GM23338 (cell line): ENCODE measurements at regions not wholly inside any gene's neighbourhood (a gene's known extent, or its start where the extent isn't known, plus 50 kb on each side); places are given as distances from the start of the nearest gene placed in this dataset.

Source experiments
- ATAC-seq: fragments of 200-7000 bp; cut with Tn5 transposase; 3 replicates; pipeline ENCODE4 v1.9.1; 2020
- DNase-seq: peaks from one replicate; pipeline ENCODE4 v3.0.0-alpha.2; 2015; ENCODE audit warnings: low spot score
- H2AFZ ChIP-seq: fragments of 200-600 bp; sonication (generic); 2 replicates; pipeline ENCODE4 v1.8.0; 2016; ENCODE audit warnings: antibody characterized with exemption, mild to moderate bottlenecking, moderate library complexity
- H3F3A ChIP-seq: fragments of 200-600 bp; sonication (generic); replicated peaks from 2 replicates; pipeline ENCODE4 v1.8.0; 2017; ENCODE audit warnings: antibody characterized with exemption, mixed run types, low read depth
- H3K27ac ChIP-seq: fragments of 200-600 bp; sonication (generic); 2 replicates; pipeline ENCODE4 v1.6.1; 2016; ENCODE audit warnings: low read depth
- H3K27me3 ChIP-seq: fragments of 200-600 bp; sonication (generic); 2 replicates; pipeline ENCODE4 v1.8.0; 2016; ENCODE audit warnings: mild to moderate bottlenecking, mixed run types, moderate library complexity; ENCODE audit not compliant: insufficient read depth
- H3K36me3 ChIP-seq: fragments of 200-600 bp; sonication (generic); 2 replicates; pipeline ENCODE4 v1.8.0; 2016; ENCODE audit warnings: mild to moderate bottlenecking; ENCODE audit not compliant: insufficient read depth
- H3K4me1 ChIP-seq: fragments of 200-600 bp; sonication (generic); 2 replicates; pipeline ENCODE4 v1.8.0; 2016; ENCODE audit warnings: mild to moderate bottlenecking, moderate library complexity; ENCODE audit not compliant: insufficient read depth
- H3K4me2 ChIP-seq: fragments of 200-600 bp; sonication (generic); 2 replicates; pipeline ENCODE4 v1.7.1; 2017; ENCODE audit warnings: mixed run types
- H3K4me3 ChIP-seq: fragments of 200-600 bp; sonication (generic); 2 replicates; pipeline ENCODE4 v1.6.1; 2016; ENCODE audit warnings: mixed run types
- H3K79me2 ChIP-seq: fragments of 200-600 bp; sonication (generic); replicated peaks from 2 replicates; pipeline ENCODE4 v1.8.0; 2017; ENCODE audit warnings: mild to moderate bottlenecking; ENCODE audit not compliant: insufficient read depth
- H3K9me2 ChIP-seq: fragments of 200-600 bp; sonication (generic); 2 replicates; pipeline ENCODE4 v1.8.0; 2017; ENCODE audit not compliant: insufficient read depth
- H4K20me1 ChIP-seq: fragments of 200-600 bp; sonication (generic); replicated peaks from 2 replicates; pipeline ENCODE4 v1.8.0; 2017; ENCODE audit warnings: mild to moderate bottlenecking; ENCODE audit not compliant: insufficient read depth
- H3K27ac Mint-ChIP-seq: 2 replicates; pipeline ENCODE4 v1.8.0; 2020; ENCODE audit warnings: inconsistent platforms, mild to moderate bottlenecking, moderate library complexity, mixed read lengths
- H3K27me3 Mint-ChIP-seq: 3 replicates; pipeline ENCODE4 v1.8.0; 2022; ENCODE audit warnings: low read depth, mild to moderate bottlenecking, moderate library complexity, mixed read lengths, inconsistent platforms; ENCODE audit not compliant: insufficient read depth, poor library complexity
- H3K36me3 Mint-ChIP-seq: 3 replicates; pipeline ENCODE4 v1.8.0; 2021; ENCODE audit warnings: low read depth, mild to moderate bottlenecking, inconsistent platforms, moderate library complexity, mixed read lengths
- H3K4me1 Mint-ChIP-seq: 3 replicates; pipeline ENCODE4 v1.8.0; 2020; ENCODE audit warnings: mild to moderate bottlenecking, inconsistent platforms, mixed read lengths
- H3K4me3 Mint-ChIP-seq: 3 replicates; pipeline ENCODE4 v1.8.0; 2021; ENCODE audit warnings: moderate library complexity, mild to moderate bottlenecking, inconsistent platforms, mixed read lengths
- H3K9me3 Mint-ChIP-seq: 3 replicates; pipeline ENCODE4 v1.8.0; 2020; ENCODE audit warnings: moderate library complexity, mild to moderate bottlenecking, inconsistent platforms, mixed read lengths
- CREB1 ChIP-seq: fragments of 250-450 bp; sonication (Bioruptor Pico); IDR thresholded peaks from 2 replicates; pipeline ENCODE4 v1.5.0; 2020; ENCODE audit warnings: low read depth, mild to moderate bottlenecking, moderate library complexity
- ETS1 ChIP-seq: IDR thresholded peaks from 2 replicates; pipeline ENCODE4 v1.6.1; 2016; ENCODE audit warnings: antibody characterized with exemption
- EZH2phosphoT487 ChIP-seq: fragments of 200-600 bp; sonication (generic); IDR thresholded peaks from one replicate; pipeline ENCODE4 v1.8.1; 2018; ENCODE audit warnings: antibody characterized with exemption; ENCODE audit not compliant: unreplicated experiment
- JUNB ChIP-seq: IDR thresholded peaks from one replicate; pipeline ENCODE4 v1.6.1; 2016; ENCODE audit warnings: antibody characterized with exemption; ENCODE audit not compliant: unreplicated experiment
- STAT1 ChIP-seq: IDR thresholded peaks from one replicate; pipeline ENCODE4 v1.6.1; 2016; ENCODE audit warnings: antibody characterized with exemption; ENCODE audit not compliant: unreplicated experiment
- ZNF114 ChIP-seq: fragments of 250-450 bp; sonication (Bioruptor Pico); IDR thresholded peaks from 2 replicates; pipeline ENCODE4 v1.5.0; 2020; ENCODE audit warnings: mild to moderate bottlenecking, moderate library complexity
- ZNF331 ChIP-seq: fragments of 250-450 bp; sonication (Bioruptor Pico); IDR thresholded peaks from 2 replicates; pipeline ENCODE4 v1.5.0; 2020; ENCODE audit warnings: low read depth, mild to moderate bottlenecking, moderate library complexity
- ZNF462 ChIP-seq: fragments of 250-450 bp; sonication (Bioruptor Pico); IDR thresholded peaks from 2 replicates; pipeline ENCODE4 v1.5.0; 2020; ENCODE audit warnings: mild to moderate bottlenecking, moderate library complexity

- no peak for TF ChIP-seq ZNF462 (CRISPR knock-in tag)
Observed at GRCh38 chr6:164404812-164405488, 904.5 kb downstream of the C6orf118 start (continued).

GRCh38 chr6:164401871-164402270 lies 907.5 kb downstream of the C6orf118 start:
- Histone ChIP-seq H4K20me1 (no peaks in the 10 kb centered on the region), H2AFZ (peak overlapping the region; percentile 61; the same call in 1 of the 2 replicates), H3K9me2 (0 out of 2 replicates have a peak, but pooled peaks cover 5% of the 10 kb centered on the region), H3K4me1 (0 out of 2 replicates have a peak, but pooled peaks cover 3% of the 10 kb centered on the region), H3K79me2 (no peaks in the 10 kb centered on the region), H3K36me3 (no peaks in the 10 kb centered on the region), H3K4me2 (no peak overlapping the region), H3K27ac (no peak overlapping the region), H3K27me3 (no peaks in the 10 kb centered on the region), H3K4me3 (no peak overlapping the region), H3F3A (no peaks in the 10 kb centered on the region)
- Mint-ChIP-seq H3K9me3 (no peaks in the 10 kb centered on the region; the same call in 2 of the 3 replicates), H3K4me3 (no peak overlapping the region), H3K27me3 (no peaks in the 10 kb centered on the region), H3K27ac (no peak overlapping the region), H3K4me1 (peaks cover 7% of the 10 kb centered on the region; the same call in 2 of the 3 replicates), H3K36me3 (no peaks in the 10 kb centered on the region; the same call in 2 of the 3 replicates)
- no peak for ATAC-seq
- no peak for DNase-seq
- TF ChIP-seq EZH2phosphoT487 (no peak), ZNF114 (no peak), ZNF462 (CRISPR knock-in tag) (no peak), ETS1 (no peak), STAT1 (no peak), JUNB (no peak), ZNF331 (CRISPR knock-in tag) (no peak), CREB1 (CRISPR knock-in tag) (no peak)
